ENCODE measurements at regions not wholly inside any gene's neighbourhood (a gene's known extent, or its start where the extent isn't known, plus 50 kb on each side); places are given as distances from the start of the nearest gene placed in this dataset.

DNA sequence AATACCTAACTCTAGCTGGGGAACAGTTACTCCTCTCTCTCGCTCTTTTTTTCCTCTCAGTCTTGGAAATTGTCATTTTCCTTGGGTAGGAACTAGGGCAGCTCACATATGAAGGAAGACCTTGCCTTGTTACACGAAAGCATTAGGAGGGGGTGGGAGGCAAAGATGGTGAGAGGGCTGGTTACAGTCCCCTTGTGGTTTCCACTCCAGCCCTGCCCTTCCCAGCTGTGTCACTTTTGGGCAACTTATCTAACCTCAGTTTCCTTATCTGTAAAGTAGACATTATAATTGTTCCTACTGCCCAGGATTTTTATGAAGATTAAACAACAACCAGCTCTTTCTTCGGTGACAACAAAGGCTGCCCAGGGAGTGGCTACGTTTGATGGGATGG is 196.2 kb upstream of the CLINT1 start:
- 29 to 36% methylated on average over 4 of the region's 4 CpGs for WGBS, 2 donors
- H3K27me3 ChIP-seq (ENCODE audit: control insufficient read depth in 3 of 3, insufficient read depth in 3 of 3, low read length in 2 of 3): no peaks in the 10 kb centered on the region
- no peak overlapping the region for H3K27ac ChIP-seq (ENCODE audit: low read depth in 1 of 2, low read length in 1 of 2)
- H3K4me1 ChIP-seq (ENCODE audit: control insufficient read depth in 5 of 5, insufficient read depth in 5 of 5, low read length in 5 of 5): no peaks in the 10 kb centered on the region
- no peak for ATAC-seq (ENCODE audit: insufficient read depth, low FRiP score)
- no peak overlapping the region for H3K4me3 ChIP-seq
- no peaks in the 10 kb centered on the region for H3K9me3 ChIP-seq (ENCODE audit: control insufficient read depth in 4 of 4, insufficient read depth in 3 of 4, low read length in 3 of 4)
- DNase-seq: no peak
- TF ChIP-seq, protein P1, sequence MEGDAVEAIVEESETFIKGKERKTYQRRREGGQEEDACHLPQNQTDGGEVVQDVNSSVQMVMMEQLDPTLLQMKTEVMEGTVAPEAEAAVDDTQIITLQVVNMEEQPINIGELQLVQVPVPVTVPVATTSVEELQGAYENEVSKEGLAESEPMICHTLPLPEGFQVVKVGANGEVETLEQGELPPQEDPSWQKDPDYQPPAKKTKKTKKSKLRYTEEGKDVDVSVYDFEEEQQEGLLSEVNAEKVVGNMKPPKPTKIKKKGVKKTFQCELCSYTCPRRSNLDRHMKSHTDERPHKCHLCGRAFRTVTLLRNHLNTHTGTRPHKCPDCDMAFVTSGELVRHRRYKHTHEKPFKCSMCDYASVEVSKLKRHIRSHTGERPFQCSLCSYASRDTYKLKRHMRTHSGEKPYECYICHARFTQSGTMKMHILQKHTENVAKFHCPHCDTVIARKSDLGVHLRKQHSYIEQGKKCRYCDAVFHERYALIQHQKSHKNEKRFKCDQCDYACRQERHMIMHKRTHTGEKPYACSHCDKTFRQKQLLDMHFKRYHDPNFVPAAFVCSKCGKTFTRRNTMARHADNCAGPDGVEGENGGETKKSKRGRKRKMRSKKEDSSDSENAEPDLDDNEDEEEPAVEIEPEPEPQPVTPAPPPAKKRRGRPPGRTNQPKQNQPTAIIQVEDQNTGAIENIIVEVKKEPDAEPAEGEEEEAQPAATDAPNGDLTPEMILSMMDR (IDR thresholded peaks at IDR 0.05; ENCODE audit: control extremely low read depth, extremely low read depth): no peak
- H3K9ac ChIP-seq (ENCODE audit: insufficient read depth in 1 of 2, low read length in 2 of 2): no peak overlapping the region
- H3K36me3 ChIP-seq (ENCODE audit: control insufficient read depth in 4 of 4, insufficient read depth in 4 of 4, low read length in 4 of 4): no peaks in the 10 kb centered on the region

DNA sequence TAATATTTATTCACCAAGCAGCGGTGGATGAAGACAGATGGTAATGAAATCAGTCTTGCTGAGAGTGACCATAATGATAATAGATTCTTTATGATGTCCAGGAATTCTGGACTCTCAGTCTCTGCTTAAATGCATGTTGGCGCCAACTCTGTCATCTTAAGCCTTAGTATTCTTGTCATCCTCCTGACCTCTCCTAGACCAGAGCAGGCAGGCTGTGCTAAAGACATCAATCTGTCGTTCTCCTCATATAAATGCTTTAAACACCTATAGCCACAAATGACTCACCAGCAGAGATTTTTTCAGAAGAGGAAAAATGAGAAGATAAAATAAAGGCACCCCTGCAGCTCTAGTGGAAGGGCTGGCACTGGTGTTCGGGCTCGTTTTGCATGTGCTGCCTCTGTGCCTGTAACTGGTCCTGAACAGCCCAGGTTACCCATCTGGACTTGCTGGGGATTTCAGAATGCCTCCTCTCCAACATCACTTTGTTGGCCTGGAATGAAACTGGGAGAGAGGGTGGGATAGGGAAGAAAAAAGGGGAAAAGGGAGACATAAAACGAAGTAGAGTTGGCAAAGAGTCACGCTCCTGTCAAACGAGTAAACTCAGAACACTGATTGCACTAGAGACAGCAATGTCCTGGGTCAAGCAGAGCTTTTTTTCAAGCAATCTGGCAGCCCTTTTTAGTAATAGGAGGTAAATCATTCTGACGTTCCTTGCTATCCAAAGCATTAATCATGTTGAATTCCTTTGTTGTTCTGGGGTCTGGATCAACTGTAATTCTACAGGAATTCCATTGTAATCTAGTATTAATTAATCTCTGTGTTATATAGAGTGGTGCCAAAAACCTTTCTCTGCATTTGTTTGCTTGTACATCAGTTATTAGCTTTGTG is 195.5 kb upstream of the CLINT1 start:
- no peak overlapping the region for H3K4me3 ChIP-seq
- no peaks in the 10 kb centered on the region for H3K27me3 ChIP-seq (ENCODE audit: control insufficient read depth in 3 of 3, insufficient read depth in 3 of 3, low read length in 2 of 3)
- H3K36me3 ChIP-seq (ENCODE audit: control insufficient read depth in 4 of 4, insufficient read depth in 4 of 4, low read length in 4 of 4): no peaks in the 10 kb centered on the region
- DNase-seq (peak in 1 of 3 donors; percentile 14), ATAC-seq (ENCODE audit: insufficient read depth, low FRiP score) (no peak)
- 42 to 50% methylated on average over 9 of the region's 9 CpGs for WGBS, 2 donors
- TF ChIP-seq, protein P1 (IDR thresholded peaks at IDR 0.05; ENCODE audit: control extremely low read depth, extremely low read depth): no peak
- H3K9me3 ChIP-seq (ENCODE audit: control insufficient read depth in 4 of 4, insufficient read depth in 3 of 4, low read length in 3 of 4): no peaks in the 10 kb centered on the region
- H3K9ac ChIP-seq (ENCODE audit: insufficient read depth in 1 of 2, low read length in 2 of 2): no peak overlapping the region
- no peak overlapping the region for H3K27ac ChIP-seq (ENCODE audit: low read depth in 1 of 2, low read length in 1 of 2)
- no peaks in the 10 kb centered on the region for H3K4me1 ChIP-seq (ENCODE audit: control insufficient read depth in 5 of 5, insufficient read depth in 5 of 5, low read length in 5 of 5)

DNA sequence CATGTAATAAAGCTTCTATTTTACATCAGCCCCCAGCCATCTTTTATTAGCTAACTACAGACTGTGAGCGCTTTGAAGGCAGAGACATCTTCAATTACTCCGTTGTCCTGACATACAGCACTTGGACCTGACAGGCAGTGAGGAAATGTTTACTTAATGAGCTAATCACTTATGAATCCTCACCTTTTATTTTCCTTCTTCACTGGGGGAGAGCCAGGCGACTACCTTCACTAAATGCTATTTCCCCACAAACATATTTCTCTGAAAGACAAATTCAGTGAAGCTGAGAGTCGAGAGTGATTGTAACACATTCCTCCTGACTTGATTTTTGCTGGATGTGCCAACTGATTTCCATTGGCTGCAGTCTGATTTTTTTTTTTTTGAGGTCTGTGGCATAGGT is 192.1 kb upstream of the CLINT1 start:
- DNase-seq (no peak), ATAC-seq (ENCODE audit: insufficient read depth, low FRiP score) (no peak)
- Histone ChIP-seq H3K27ac (ENCODE audit: low read depth in 1 of 2, low read length in 1 of 2) (no peak overlapping the region), H3K9ac (ENCODE audit: insufficient read depth in 1 of 2, low read length in 2 of 2) (no peak overlapping the region), H3K9me3 (ENCODE audit: control insufficient read depth in 4 of 4, insufficient read depth in 3 of 4, low read length in 3 of 4) (no peaks in the 10 kb centered on the region), H3K4me1 (ENCODE audit: control insufficient read depth in 5 of 5, insufficient read depth in 5 of 5, low read length in 5 of 5) (no peaks in the 10 kb centered on the region), H3K27me3 (ENCODE audit: control insufficient read depth in 3 of 3, insufficient read depth in 3 of 3, low read length in 2 of 3) (no peaks in the 10 kb centered on the region), H3K4me3 (no peak overlapping the region), H3K36me3 (ENCODE audit: control insufficient read depth in 4 of 4, insufficient read depth in 4 of 4, low read length in 4 of 4) (no peaks in the 10 kb centered on the region)
- WGBS, 2 donors: 54 to 77% methylated on average over 4 of the region's 4 CpGs
- TF ChIP-seq, protein P1 (IDR thresholded peaks at IDR 0.05; ENCODE audit: control extremely low read depth, extremely low read depth): no peak

All from lung (tissue), 11 donors.